ENCODE measurements at regions not wholly inside any gene's neighbourhood (a gene's known extent, or its start where the extent isn't known, plus 50 kb on each side); places are given as distances from the start of the nearest gene placed in this dataset.

DNA sequence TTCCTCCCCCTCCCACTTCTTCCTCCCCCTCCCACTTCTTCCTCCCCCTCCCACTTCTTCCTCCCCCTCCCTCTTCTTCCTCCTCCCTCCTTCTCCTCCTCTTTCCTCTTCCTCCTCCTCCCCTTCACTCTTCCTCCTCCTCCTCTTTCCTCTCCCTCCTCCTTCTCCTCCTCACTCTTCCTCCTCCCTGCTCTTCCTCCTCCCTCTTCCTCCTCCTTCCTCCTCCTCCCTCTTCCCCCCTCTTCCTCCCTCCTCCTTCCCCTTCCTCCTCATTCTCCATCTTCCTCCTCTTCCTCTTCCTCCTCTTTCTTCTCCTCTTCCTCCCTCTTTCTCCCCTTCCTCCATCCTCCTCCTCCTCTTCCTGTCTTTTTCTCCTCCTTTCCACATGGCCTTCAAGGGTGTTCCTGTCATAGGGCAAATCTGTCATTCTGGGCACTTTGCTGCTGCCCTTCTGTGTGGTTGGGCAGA is 111.4 kb downstream of the PHETA1 start:
- no peaks in the 10 kb centered on the region for H3K36me3 Mint-ChIP-seq (ENCODE audit: low read depth, unreplicated experiment)
- TF ChIP-seq EZH2 (IDR thresholded peaks at IDR 0.05; ENCODE audit: insufficient read depth, low read length), result no peak
- TF ChIP-seq, protein P1, sequence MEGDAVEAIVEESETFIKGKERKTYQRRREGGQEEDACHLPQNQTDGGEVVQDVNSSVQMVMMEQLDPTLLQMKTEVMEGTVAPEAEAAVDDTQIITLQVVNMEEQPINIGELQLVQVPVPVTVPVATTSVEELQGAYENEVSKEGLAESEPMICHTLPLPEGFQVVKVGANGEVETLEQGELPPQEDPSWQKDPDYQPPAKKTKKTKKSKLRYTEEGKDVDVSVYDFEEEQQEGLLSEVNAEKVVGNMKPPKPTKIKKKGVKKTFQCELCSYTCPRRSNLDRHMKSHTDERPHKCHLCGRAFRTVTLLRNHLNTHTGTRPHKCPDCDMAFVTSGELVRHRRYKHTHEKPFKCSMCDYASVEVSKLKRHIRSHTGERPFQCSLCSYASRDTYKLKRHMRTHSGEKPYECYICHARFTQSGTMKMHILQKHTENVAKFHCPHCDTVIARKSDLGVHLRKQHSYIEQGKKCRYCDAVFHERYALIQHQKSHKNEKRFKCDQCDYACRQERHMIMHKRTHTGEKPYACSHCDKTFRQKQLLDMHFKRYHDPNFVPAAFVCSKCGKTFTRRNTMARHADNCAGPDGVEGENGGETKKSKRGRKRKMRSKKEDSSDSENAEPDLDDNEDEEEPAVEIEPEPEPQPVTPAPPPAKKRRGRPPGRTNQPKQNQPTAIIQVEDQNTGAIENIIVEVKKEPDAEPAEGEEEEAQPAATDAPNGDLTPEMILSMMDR (IDR thresholded peaks at IDR 0.05; ENCODE audit: insufficient read depth, low read depth, low read length), result no peak
- no peaks in the 10 kb centered on the region for H3K9me3 ChIP-seq (ENCODE audit: insufficient read depth, low read depth, low read length)
- H2AFZ ChIP-seq (ENCODE audit: low read depth, low read length), result no peak overlapping the region
- peaks cover 1% of the 10 kb centered on the region for H3K9me3 Mint-ChIP-seq (ENCODE audit: unreplicated experiment)
- H3K27ac ChIP-seq (ENCODE audit: low read depth, low read length), result no peak overlapping the region
- no peaks in the 10 kb centered on the region for H3K79me2 ChIP-seq (ENCODE audit: insufficient read depth, low read length)
- no peak for DNase-seq (ENCODE audit: low read depth)
- no peak overlapping the region for H3K4me3 Mint-ChIP-seq (ENCODE audit: unreplicated experiment)
- H3K4me1 ChIP-seq (ENCODE audit: insufficient read depth, low read length), result no peaks in the 10 kb centered on the region
- H3K27me3 Mint-ChIP-seq (ENCODE audit: low read depth, unreplicated experiment), result peaks cover 44% of the 10 kb centered on the region
- no peak for FAIRE-seq
- no peaks in the 10 kb centered on the region for H4K20me1 ChIP-seq (ENCODE audit: insufficient read depth, low read length)
- H3K9ac ChIP-seq (ENCODE audit: low read length), result no peak overlapping the region
- H3K27ac Mint-ChIP-seq (ENCODE audit: unreplicated experiment), result no peak overlapping the region
- H3K4me1 Mint-ChIP-seq (ENCODE audit: low read depth, unreplicated experiment), result no peaks in the 10 kb centered on the region
- H3K4me3 ChIP-seq (ENCODE audit: insufficient read depth, low read depth, low read length), result no peak overlapping the region
- H3K4me2 ChIP-seq (ENCODE audit: low read length), result no peak overlapping the region
- H3K36me3 ChIP-seq (ENCODE audit: insufficient read depth, low read length), result no peaks in the 10 kb centered on the region
- H3K27me3 ChIP-seq (ENCODE audit: insufficient read depth, low read length), result no peaks in the 10 kb centered on the region

DNA sequence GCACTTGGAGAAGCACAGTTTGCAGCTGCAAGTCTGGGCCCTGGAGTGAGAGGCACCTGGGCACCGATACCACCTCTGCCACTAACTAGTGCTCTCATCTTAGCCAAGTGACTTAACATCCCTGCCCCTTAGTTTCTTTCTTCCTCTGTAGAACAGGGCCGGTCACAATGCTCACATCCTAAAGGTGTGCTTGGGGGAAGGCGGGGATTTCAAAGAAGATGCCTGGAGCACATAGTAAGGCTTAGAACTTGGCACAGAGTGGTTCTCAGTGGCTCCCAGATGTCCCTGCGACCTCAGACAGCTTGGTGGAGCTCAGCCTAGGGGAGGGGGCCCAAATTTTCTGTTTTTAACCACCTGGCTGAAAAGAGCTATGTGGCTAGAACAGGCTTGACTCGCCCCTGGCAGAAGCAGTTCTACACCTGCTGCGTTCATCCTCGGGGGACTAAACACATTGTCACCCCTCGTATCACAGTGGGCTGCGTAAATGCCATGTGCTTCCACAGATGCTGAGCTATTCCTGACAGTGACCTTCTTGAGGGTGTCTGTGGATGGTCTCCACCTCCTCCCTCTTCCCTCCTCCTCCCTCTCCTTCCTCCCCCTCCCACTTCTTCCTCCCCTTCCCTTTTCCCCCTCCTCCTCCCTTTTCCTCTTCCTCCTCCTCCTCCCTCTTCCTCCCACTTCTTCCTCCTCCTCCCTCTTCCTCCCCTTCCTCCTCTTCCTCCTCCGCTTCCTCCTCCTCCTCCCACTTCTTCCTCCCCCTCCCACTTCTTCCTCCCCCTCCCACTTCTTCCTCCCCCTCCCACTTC is 112.1 kb downstream of the PHETA1 start:
- Mint-ChIP-seq H3K4me3 (ENCODE audit: unreplicated experiment) (no peak overlapping the region), H3K27me3 (ENCODE audit: low read depth, unreplicated experiment) (peaks cover 45% of the 10 kb centered on the region), H3K4me1 (ENCODE audit: low read depth, unreplicated experiment) (no peaks in the 10 kb centered on the region), H3K9me3 (ENCODE audit: unreplicated experiment) (peaks cover 1% of the 10 kb centered on the region), H3K36me3 (ENCODE audit: low read depth, unreplicated experiment) (no peaks in the 10 kb centered on the region), H3K27ac (ENCODE audit: unreplicated experiment) (no peak overlapping the region)
- Histone ChIP-seq H3K4me1 (ENCODE audit: insufficient read depth, low read length) (no peaks in the 10 kb centered on the region), H3K4me3 (ENCODE audit: insufficient read depth, low read depth, low read length) (no peak overlapping the region), H3K9me3 (ENCODE audit: insufficient read depth, low read depth, low read length) (no peaks in the 10 kb centered on the region), H2AFZ (ENCODE audit: low read depth, low read length) (no peak overlapping the region), H4K20me1 (ENCODE audit: insufficient read depth, low read length) (no peaks in the 10 kb centered on the region), H3K79me2 (ENCODE audit: insufficient read depth, low read length) (no peaks in the 10 kb centered on the region), H3K27me3 (ENCODE audit: insufficient read depth, low read length) (no peaks in the 10 kb centered on the region), H3K9ac (ENCODE audit: low read length) (no peak overlapping the region), H3K4me2 (ENCODE audit: low read length) (no peak overlapping the region), H3K27ac (ENCODE audit: low read depth, low read length) (no peak overlapping the region), H3K36me3 (ENCODE audit: insufficient read depth, low read length) (no peaks in the 10 kb centered on the region)
- DNase-seq (ENCODE audit: low read depth), result no peak
- no peak for TF ChIP-seq EZH2 (IDR thresholded peaks at IDR 0.05; ENCODE audit: insufficient read depth, low read length)
- TF ChIP-seq, protein P1 (IDR thresholded peaks at IDR 0.05; ENCODE audit: insufficient read depth, low read depth, low read length), result no peak
- no peak for FAIRE-seq

DNA sequence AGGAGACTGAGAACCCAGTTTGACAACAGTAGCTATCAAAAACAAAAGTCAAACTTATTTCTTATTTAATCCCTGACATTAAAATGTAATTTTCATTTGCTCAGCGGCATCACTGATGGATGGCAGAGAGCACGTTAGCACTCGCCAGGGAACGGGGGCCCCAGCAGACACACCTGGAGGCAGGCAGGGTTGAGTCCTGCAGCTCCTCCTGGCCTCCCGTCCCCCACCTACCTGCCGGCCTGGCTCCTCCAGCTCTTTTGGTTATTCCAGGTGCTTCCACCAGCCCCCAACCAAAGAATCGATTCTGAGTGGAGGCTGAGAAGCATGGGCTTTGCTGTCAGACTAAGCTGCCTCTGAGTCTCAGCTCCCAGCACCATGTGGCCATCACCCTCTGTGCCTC is 113.6 kb downstream of the PHETA1 start:
- H3K4me2 ChIP-seq (ENCODE audit: low read length), result no peak overlapping the region
- TF ChIP-seq, protein P1 (IDR thresholded peaks at IDR 0.05; ENCODE audit: insufficient read depth, low read depth, low read length), result no peak
- no peak for TF ChIP-seq EZH2 (IDR thresholded peaks at IDR 0.05; ENCODE audit: insufficient read depth, low read length)
- no peak overlapping the region for H3K9ac ChIP-seq (ENCODE audit: low read length)
- no peak overlapping the region for H3K27ac ChIP-seq (ENCODE audit: low read depth, low read length)
- no peak for DNase-seq (ENCODE audit: low read depth)
- no peaks in the 10 kb centered on the region for H3K9me3 ChIP-seq (ENCODE audit: insufficient read depth, low read depth, low read length)
- H3K27ac Mint-ChIP-seq (ENCODE audit: unreplicated experiment), result no peak overlapping the region
- H3K79me2 ChIP-seq (ENCODE audit: insufficient read depth, low read length), result no peaks in the 10 kb centered on the region
- no peak overlapping the region for H3K4me3 Mint-ChIP-seq (ENCODE audit: unreplicated experiment)
- H3K4me3 ChIP-seq (ENCODE audit: insufficient read depth, low read depth, low read length), result no peak overlapping the region
- H3K4me1 ChIP-seq (ENCODE audit: insufficient read depth, low read length), result no peaks in the 10 kb centered on the region
- H3K9me3 Mint-ChIP-seq (ENCODE audit: unreplicated experiment), result peaks cover 1% of the 10 kb centered on the region
- H3K27me3 Mint-ChIP-seq (ENCODE audit: low read depth, unreplicated experiment), result peaks cover 37% of the 10 kb centered on the region
- H3K4me1 Mint-ChIP-seq (ENCODE audit: low read depth, unreplicated experiment), result no peaks in the 10 kb centered on the region
- no peaks in the 10 kb centered on the region for H3K36me3 Mint-ChIP-seq (ENCODE audit: low read depth, unreplicated experiment)
- no peaks in the 10 kb centered on the region for H4K20me1 ChIP-seq (ENCODE audit: insufficient read depth, low read length)
- no peak overlapping the region for H2AFZ ChIP-seq (ENCODE audit: low read depth, low read length)
- H3K36me3 ChIP-seq (ENCODE audit: insufficient read depth, low read length), result no peaks in the 10 kb centered on the region
- peaks cover 6% of the 10 kb centered on the region for H3K27me3 ChIP-seq (ENCODE audit: insufficient read depth, low read length)
- FAIRE-seq, result no peak
